Chondrocyte (in vitro differentiated cells): ENCODE measurements at regions not wholly inside any gene's neighbourhood (a gene's known extent, or its start where the extent isn't known, plus 50 kb on each side); places are given as distances from the start of the nearest gene placed in this dataset.

Experiments
- DNase-seq: peaks from one replicate; pipeline ENCODE4 v3.0.0; 2021; ENCODE audit warnings: mixed read lengths, low spot score
- H3K27ac Mint-ChIP-seq: one replicate; pipeline ENCODE4 v1.8.0; 2021; ENCODE audit warnings: mild to moderate bottlenecking, moderate library complexity, mixed read lengths; ENCODE audit not compliant: unreplicated experiment
- H3K27me3 Mint-ChIP-seq: 2 replicates; pipeline ENCODE4 v1.8.0; 2021; ENCODE audit warnings: low read depth, mixed read lengths
- H3K36me3 Mint-ChIP-seq: 2 replicates; pipeline ENCODE4 v1.8.0; 2021; ENCODE audit warnings: low read depth, mixed read lengths
- H3K4me1 Mint-ChIP-seq: 2 replicates; pipeline ENCODE4 v1.8.0; 2021; ENCODE audit warnings: low read depth, mild to moderate bottlenecking, mixed read lengths
- H3K4me3 Mint-ChIP-seq: one replicate; pipeline ENCODE4 v1.8.0; 2021; ENCODE audit warnings: mild to moderate bottlenecking, moderate library complexity, mixed read lengths; ENCODE audit not compliant: unreplicated experiment
- H3K9me3 Mint-ChIP-seq: 2 replicates; pipeline ENCODE4 v1.8.0; 2021; ENCODE audit warnings: low read depth, mixed read lengths
- TF ChIP-seq, protein P1 (sequence below): fragments of 200-600 bp; sonication (generic); IDR thresholded peaks from 2 replicates; pipeline ENCODE4 v1.5.0; 2021; ENCODE audit warnings: antibody characterized with exemption, mild to moderate bottlenecking, moderate library complexity

DNA sequence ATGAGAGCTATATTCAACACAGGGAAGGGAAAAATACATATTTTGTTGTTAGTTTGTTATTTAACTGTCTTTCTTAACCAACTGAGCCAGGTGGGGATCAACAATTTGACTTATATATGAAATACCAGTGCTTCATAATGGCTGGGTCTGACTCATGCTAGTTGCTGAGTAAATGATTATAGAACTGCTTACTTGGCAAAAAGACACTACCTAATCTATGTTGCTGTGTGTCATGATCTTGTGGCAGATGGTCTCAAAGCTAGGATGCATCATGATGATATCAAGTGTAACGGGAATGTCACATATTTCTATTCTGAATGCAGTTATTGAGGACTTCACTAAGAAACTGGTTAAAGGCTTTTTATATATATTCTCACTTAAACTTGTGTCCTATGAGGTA is 727.4 kb upstream of the SLITRK1 start:
- H3K27me3 Mint-ChIP-seq: peaks cover 8% of the 10 kb centered on the region
- peaks cover 16% of the 10 kb centered on the region for H3K4me1 Mint-ChIP-seq
- H3K36me3 Mint-ChIP-seq: no peaks in the 10 kb centered on the region
- TF ChIP-seq, protein P1, sequence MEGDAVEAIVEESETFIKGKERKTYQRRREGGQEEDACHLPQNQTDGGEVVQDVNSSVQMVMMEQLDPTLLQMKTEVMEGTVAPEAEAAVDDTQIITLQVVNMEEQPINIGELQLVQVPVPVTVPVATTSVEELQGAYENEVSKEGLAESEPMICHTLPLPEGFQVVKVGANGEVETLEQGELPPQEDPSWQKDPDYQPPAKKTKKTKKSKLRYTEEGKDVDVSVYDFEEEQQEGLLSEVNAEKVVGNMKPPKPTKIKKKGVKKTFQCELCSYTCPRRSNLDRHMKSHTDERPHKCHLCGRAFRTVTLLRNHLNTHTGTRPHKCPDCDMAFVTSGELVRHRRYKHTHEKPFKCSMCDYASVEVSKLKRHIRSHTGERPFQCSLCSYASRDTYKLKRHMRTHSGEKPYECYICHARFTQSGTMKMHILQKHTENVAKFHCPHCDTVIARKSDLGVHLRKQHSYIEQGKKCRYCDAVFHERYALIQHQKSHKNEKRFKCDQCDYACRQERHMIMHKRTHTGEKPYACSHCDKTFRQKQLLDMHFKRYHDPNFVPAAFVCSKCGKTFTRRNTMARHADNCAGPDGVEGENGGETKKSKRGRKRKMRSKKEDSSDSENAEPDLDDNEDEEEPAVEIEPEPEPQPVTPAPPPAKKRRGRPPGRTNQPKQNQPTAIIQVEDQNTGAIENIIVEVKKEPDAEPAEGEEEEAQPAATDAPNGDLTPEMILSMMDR: no peak
- no peak for DNase-seq
- no peak overlapping the region for H3K27ac Mint-ChIP-seq
- no peak overlapping the region for H3K4me3 Mint-ChIP-seq
- H3K9me3 Mint-ChIP-seq: peaks cover 3% of the 10 kb centered on the region

DNA sequence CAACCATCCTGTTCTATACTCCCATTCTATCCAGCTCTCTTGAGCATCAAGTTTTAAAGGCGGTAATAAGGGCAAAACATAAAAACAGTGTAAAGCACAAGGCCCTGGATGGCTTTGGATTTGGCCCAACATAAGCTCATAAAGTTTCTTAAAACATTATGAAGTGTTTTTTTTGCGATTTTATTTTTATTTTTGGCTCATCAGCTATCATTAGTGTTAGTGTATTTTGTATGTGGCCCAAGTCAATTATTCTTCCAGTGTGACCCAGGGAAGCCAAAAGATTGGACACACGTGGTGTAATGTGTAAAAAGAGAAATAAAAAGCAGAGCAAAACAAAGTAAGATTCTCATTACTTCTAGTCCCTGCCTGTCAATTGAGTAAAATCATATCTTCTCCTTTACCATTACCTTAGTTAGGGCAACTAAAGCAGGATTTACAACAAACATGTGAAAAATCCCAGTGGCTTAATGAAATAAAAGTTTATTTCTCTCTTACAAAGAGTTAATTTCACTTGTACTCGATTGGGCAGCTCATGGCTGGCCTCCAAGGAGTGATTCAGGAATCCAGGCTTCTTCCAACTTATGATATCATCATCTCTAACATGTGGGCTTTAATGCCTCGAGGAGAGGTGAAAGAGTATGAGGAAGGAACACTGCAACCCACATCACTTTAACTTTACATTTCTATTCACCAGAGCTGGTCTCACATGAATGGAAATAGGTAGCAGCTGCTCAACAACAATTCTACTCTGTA is 725.2 kb upstream of the SLITRK1 start:
- Mint-ChIP-seq H3K27ac (no peak overlapping the region), H3K36me3 (no peaks in the 10 kb centered on the region), H3K9me3 (peaks cover 3% of the 10 kb centered on the region), H3K4me3 (no peak overlapping the region), H3K27me3 (peaks cover 7% of the 10 kb centered on the region), H3K4me1 (peaks cover 16% of the 10 kb centered on the region)
- TF ChIP-seq, protein P1: no peak
- DNase-seq: no peak

DNA sequence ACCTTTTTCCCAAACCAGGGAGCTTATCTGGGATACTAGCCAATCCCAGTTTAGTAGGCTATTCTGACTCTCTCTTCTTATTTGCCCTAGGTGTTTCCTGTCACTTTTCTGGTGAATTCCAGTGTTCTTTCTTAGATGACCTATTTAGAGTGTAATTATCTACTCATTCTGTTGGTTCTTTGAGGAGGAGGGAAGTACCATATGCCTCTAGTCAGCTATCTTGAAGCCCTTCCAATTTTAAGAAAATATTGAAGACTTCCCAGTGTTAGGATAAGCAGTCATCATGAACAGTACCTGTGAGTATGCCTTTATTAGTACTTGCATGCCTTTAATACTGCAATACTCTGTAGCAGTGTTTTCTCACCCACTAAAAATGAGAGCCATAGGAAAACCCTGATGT is 724.3 kb upstream of the SLITRK1 start:
- peaks cover 16% of the 10 kb centered on the region for H3K4me1 Mint-ChIP-seq
- H3K4me3 Mint-ChIP-seq: no peak overlapping the region
- H3K27ac Mint-ChIP-seq: no peak overlapping the region
- TF ChIP-seq, protein P1: no peak
- peaks cover 3% of the 10 kb centered on the region for H3K9me3 Mint-ChIP-seq
- H3K27me3 Mint-ChIP-seq: peaks cover 5% of the 10 kb centered on the region
- H3K36me3 Mint-ChIP-seq: no peaks in the 10 kb centered on the region
- DNase-seq: no peak

DNA sequence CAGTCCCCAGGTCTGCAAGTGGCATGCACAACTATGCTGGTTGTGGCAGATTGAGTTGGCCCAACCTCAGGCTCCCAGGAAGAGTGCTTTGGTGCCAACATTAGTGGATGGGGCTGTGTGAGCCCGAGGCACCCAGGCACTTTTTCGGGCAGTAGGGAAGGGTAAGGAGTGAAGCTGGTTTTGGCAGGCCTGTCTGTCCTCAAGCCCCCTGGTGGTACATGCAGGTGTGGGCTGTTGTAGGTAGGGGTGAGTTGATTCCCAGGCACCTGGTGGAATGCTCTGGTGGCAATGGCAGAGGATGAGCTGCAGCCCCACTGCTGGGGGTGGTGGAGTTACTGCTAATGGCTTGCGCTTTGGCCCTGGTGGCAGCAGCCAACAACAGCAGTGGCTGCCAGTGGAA is 723.7 kb upstream of the SLITRK1 start:
- H3K27ac Mint-ChIP-seq: no peak overlapping the region
- peaks cover 6% of the 10 kb centered on the region for H3K27me3 Mint-ChIP-seq
- H3K36me3 Mint-ChIP-seq: no peaks in the 10 kb centered on the region
- peaks cover 3% of the 10 kb centered on the region for H3K9me3 Mint-ChIP-seq
- peaks cover 16% of the 10 kb centered on the region for H3K4me1 Mint-ChIP-seq
- H3K4me3 Mint-ChIP-seq: no peak overlapping the region
- TF ChIP-seq, protein P1: no peak
- no peak for DNase-seq

DNA sequence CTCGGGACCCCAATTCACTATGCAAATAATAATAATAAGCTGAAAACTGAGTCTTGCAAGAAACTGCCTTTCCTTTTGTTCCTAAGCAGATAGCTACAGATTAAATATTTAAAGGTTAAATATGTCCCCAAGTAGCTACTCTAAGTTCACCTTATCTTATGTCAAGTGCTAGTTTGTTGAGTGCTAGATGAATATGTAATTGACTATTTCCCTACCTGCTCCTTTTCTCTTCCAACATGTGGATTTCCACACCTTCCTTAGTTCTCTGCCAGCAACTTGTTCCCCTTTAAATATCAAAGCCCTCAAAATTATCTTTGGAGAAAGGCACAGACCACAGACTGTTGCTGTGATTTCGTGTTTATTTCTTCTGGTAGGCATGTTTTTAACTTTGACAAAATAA is 709.2 kb upstream of the SLITRK1 start:
- TF ChIP-seq, protein P1: no peak
- DNase-seq: no peak
- Mint-ChIP-seq H3K4me3 (no peak overlapping the region), H3K9me3 (no peaks in the 10 kb centered on the region), H3K27me3 (peaks cover 12% of the 10 kb centered on the region), H3K27ac (no peak overlapping the region), H3K4me1 (no peaks in the 10 kb centered on the region), H3K36me3 (peaks cover 2% of the 10 kb centered on the region)
